ENCODE measurements at regions not wholly inside any gene's neighbourhood (a gene's known extent, or its start where the extent isn't known, plus 50 kb on each side); places are given as distances from the start of the nearest gene placed in this dataset.

GRCh38 chr4:160319868-160320260 lies 1217.0 kb downstream of the RAPGEF2 start:
- Histone ChIP-seq H3K9ac (ENCODE audit: low read length) (no peak overlapping the region), H3K4me3 (ENCODE audit: control extremely low read depth in 1 of 5, extremely low read depth in 1 of 5, insufficient read depth in 1 of 5, low read depth in 2 of 5, low read length in 4 of 5) (no peak overlapping the region), H3K79me2 (ENCODE audit: control insufficient read depth, insufficient read depth, low read length) (no peaks in the 10 kb centered on the region), H3K9me3 (ENCODE audit: control extremely low read depth in 1 of 3, control insufficient read depth in 2 of 3, insufficient read depth in 1 of 3, low read length in 2 of 3) (no peaks in the 10 kb centered on the region), H3K4me2 (replicated peaks; ENCODE audit: low read depth, low read length, poor library complexity, severe bottlenecking) (no peak overlapping the region), H3K36me3 (replicated peaks in 1 of 2; ENCODE audit: control extremely low read depth in 1 of 2, control insufficient read depth in 1 of 2, extremely low read depth in 1 of 2, insufficient read depth in 2 of 2, low read length in 1 of 2) (no peaks in the 10 kb centered on the region), H3K4me1 (ENCODE audit: control insufficient read depth in 2 of 2, insufficient read depth in 2 of 2, low read length in 2 of 2) (no peaks in the 10 kb centered on the region), H4K20me1 (ENCODE audit: control insufficient read depth, insufficient read depth, low read length, poor library complexity, severe bottlenecking) (no peaks in the 10 kb centered on the region), H3K27ac (ENCODE audit: low read length in 2 of 2) (no peak overlapping the region), H2AFZ (ENCODE audit: insufficient read depth, low read depth, low read length, poor library complexity, severe bottlenecking) (no peak overlapping the region), H3K27me3 (replicated peaks in 1 of 4; ENCODE audit: control extremely low read depth in 1 of 4, control insufficient read depth in 3 of 4, insufficient read depth in 4 of 4, low read length in 3 of 4) (no peaks in the 10 kb centered on the region)
- Mint-ChIP-seq H3K4me1 (no peaks in the 10 kb centered on the region), H3K27me3 (no peaks in the 10 kb centered on the region), H3K4me3 (no peak overlapping the region), H3K27ac (no peak overlapping the region), H3K9me3 (ENCODE audit: insufficient read depth) (peaks cover 2% of the 10 kb centered on the region)
- CTCF ChIA-PET: no interaction called here
- POLR2A ChIA-PET: no interaction called here
- intact Hi-C loops (cut with micrococcal nuclease): no loop called here
- ATAC-seq (ENCODE audit: low read depth): no peak
- 100% methylated on average over 2 of the region's 2 CpGs for WGBS (ENCODE audit: insufficient coverage)
- DNase-seq: no peak
- TF ChIP-seq EZH2 (IDR thresholded peaks at IDR 0.05; ENCODE audit: borderline replicate concordance, insufficient read depth, low read depth, low read length, poor library complexity, severe bottlenecking): no peak
- TF ChIP-seq, protein P1, sequence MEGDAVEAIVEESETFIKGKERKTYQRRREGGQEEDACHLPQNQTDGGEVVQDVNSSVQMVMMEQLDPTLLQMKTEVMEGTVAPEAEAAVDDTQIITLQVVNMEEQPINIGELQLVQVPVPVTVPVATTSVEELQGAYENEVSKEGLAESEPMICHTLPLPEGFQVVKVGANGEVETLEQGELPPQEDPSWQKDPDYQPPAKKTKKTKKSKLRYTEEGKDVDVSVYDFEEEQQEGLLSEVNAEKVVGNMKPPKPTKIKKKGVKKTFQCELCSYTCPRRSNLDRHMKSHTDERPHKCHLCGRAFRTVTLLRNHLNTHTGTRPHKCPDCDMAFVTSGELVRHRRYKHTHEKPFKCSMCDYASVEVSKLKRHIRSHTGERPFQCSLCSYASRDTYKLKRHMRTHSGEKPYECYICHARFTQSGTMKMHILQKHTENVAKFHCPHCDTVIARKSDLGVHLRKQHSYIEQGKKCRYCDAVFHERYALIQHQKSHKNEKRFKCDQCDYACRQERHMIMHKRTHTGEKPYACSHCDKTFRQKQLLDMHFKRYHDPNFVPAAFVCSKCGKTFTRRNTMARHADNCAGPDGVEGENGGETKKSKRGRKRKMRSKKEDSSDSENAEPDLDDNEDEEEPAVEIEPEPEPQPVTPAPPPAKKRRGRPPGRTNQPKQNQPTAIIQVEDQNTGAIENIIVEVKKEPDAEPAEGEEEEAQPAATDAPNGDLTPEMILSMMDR (IDR thresholded peaks at IDR 0.05): no peak

- no peak for ATAC-seq (ENCODE audit: low read depth)
- CTCF ChIA-PET: no interaction called here
- Histone ChIP-seq H3K27me3 (replicated peaks in 1 of 4; ENCODE audit: control extremely low read depth in 1 of 4, control insufficient read depth in 3 of 4, insufficient read depth in 4 of 4, low read length in 3 of 4) (no peaks in the 10 kb centered on the region), H3K4me3 (ENCODE audit: control extremely low read depth in 1 of 5, extremely low read depth in 1 of 5, insufficient read depth in 1 of 5, low read depth in 2 of 5, low read length in 4 of 5) (no peak overlapping the region), H3K9me3 (ENCODE audit: control extremely low read depth in 1 of 3, control insufficient read depth in 2 of 3, insufficient read depth in 1 of 3, low read length in 2 of 3) (no peaks in the 10 kb centered on the region), H3K4me1 (ENCODE audit: control insufficient read depth in 2 of 2, insufficient read depth in 2 of 2, low read length in 2 of 2) (no peaks in the 10 kb centered on the region), H3K9ac (ENCODE audit: low read length) (no peak overlapping the region), H2AFZ (ENCODE audit: insufficient read depth, low read depth, low read length, poor library complexity, severe bottlenecking) (no peak overlapping the region), H3K4me2 (replicated peaks; ENCODE audit: low read depth, low read length, poor library complexity, severe bottlenecking) (no peak overlapping the region), H3K27ac (ENCODE audit: low read length in 2 of 2) (no peak overlapping the region), H4K20me1 (ENCODE audit: control insufficient read depth, insufficient read depth, low read length, poor library complexity, severe bottlenecking) (no peaks in the 10 kb centered on the region), H3K36me3 (replicated peaks in 1 of 2; ENCODE audit: control extremely low read depth in 1 of 2, control insufficient read depth in 1 of 2, extremely low read depth in 1 of 2, insufficient read depth in 2 of 2, low read length in 1 of 2) (no peaks in the 10 kb centered on the region), H3K79me2 (ENCODE audit: control insufficient read depth, insufficient read depth, low read length) (no peaks in the 10 kb centered on the region)
- Mint-ChIP-seq H3K4me1 (no peaks in the 10 kb centered on the region), H3K27me3 (no peaks in the 10 kb centered on the region), H3K4me3 (no peak overlapping the region), H3K9me3 (ENCODE audit: insufficient read depth) (peaks cover 7% of the 10 kb centered on the region), H3K27ac (no peak overlapping the region)
- POLR2A ChIA-PET: no interaction called here
- DNase-seq: no peak
- no CpG with 5 or more reads among the region's 5 CpGs for whole genome bisulfite sequencing (ENCODE audit: insufficient coverage)
- intact Hi-C loops (cut with micrococcal nuclease): no loop called here
- no peak for TF ChIP-seq EZH2 (IDR thresholded peaks at IDR 0.05; ENCODE audit: borderline replicate concordance, insufficient read depth, low read depth, low read length, poor library complexity, severe bottlenecking)
- TF ChIP-seq, protein P1 (IDR thresholded peaks at IDR 0.05): no peak
Measured at GRCh38 chr4:160326110-160326509, 1223.2 kb downstream of the RAPGEF2 start.

Data from B cell (primary cell).